T-cell (primary cell): ENCODE measurements at regions not wholly inside any gene's neighbourhood (a gene's known extent, or its start where the extent isn't known, plus 50 kb on each side); places are given as distances from the start of the nearest gene placed in this dataset.

Experiments used
- ATAC-seq, 4 experiments: fragments of 200-7000 bp in 3 of 4; fragments of 150-1000 bp in 1 of 4; cut with Tn5 transposase; replicated peaks in 1 of 4; 1 replicate in 3 of 4; 2 replicates in 1 of 4; pipeline ENCODE4 v1.10.0; 2021; ENCODE audit warnings: moderate library complexity in 3 of 4, mild to moderate bottlenecking in 2 of 4, moderate number of reproducible peaks in 1 of 4
- CTCF ChIA-PET, 2 donors: fragments of 300-600 bp; sonication (Branson Sonifier 250); formaldehyde crosslinking; loops; one replicate each; lab custom pipeline; 2022; ENCODE audit warnings: antibody characterized with exemption in 2 of 2; lab: Charles Lee
- POLR2A ChIA-PET, 2 donors: fragments of 300-600 bp; sonication (Branson Sonifier 250); formaldehyde crosslinking; loops; one replicate each; lab custom pipeline; 2022; ENCODE audit warnings: antibody characterized with exemption in 2 of 2; lab: Charles Lee
- DNase-seq, 35 experiments: peaks; one replicate each; pipeline versions ENCODE4 v3.0.0 to v3.0.0-alpha.2; 2013 to 2023
- H3K27ac ChIP-seq: one replicate; pipeline ENCODE4 v1.5.1; 2013; ENCODE audit warnings: low read length
- H3K27me3 ChIP-seq, 2 experiments: replicated peaks in 1 of 2; 1 replicate in 1 of 2; 2 replicates in 1 of 2; pipeline versions ENCODE4 v1.6.1 to v1.7.0; 2013; ENCODE audit warnings: low read length in 1 of 2, mixed read lengths in 1 of 2; ENCODE audit not compliant: control insufficient read depth in 2 of 2, insufficient read depth in 2 of 2; ENCODE audit errors: extremely low read depth in 1 of 2
- H3K36me3 ChIP-seq, 2 donors: 1 replicate in 1 of 2; 2 replicates in 1 of 2; pipeline versions ENCODE4 v1.6.1 to v1.7.0; 2013; ENCODE audit warnings: low read length in 1 of 2; ENCODE audit not compliant: control insufficient read depth in 2 of 2, insufficient read depth in 1 of 2; ENCODE audit errors: extremely low read depth in 1 of 2
- H3K4me1 ChIP-seq, 2 experiments: 1 replicate in 1 of 2; 2 replicates in 1 of 2; pipeline versions ENCODE4 v1.6.1 to v1.7.0; 2013; ENCODE audit warnings: low read length in 2 of 2, mixed read lengths in 1 of 2; ENCODE audit not compliant: insufficient read depth in 2 of 2, control insufficient read depth in 1 of 2; ENCODE audit errors: extremely low read depth in 1 of 2
- H3K4me3 ChIP-seq, 2 donors: 1 replicate in 1 of 2; 2 replicates in 1 of 2; pipeline versions ENCODE4 v1.5.1 to v1.7.0; 2013; ENCODE audit warnings: mild to moderate bottlenecking in 2 of 2, low read length in 1 of 2, moderate library complexity in 1 of 2; ENCODE audit not compliant: control insufficient read depth in 1 of 2; ENCODE audit errors: extremely low read depth in 1 of 2
- H3K9me3 ChIP-seq: 2 replicates; pipeline ENCODE4 v1.7.0; 2013
- H3K27ac Mint-ChIP-seq, 2 donors: one replicate each; pipeline ENCODE4 v1.8.0; 2020 to 2021; ENCODE audit warnings: mild to moderate bottlenecking in 2 of 2, mixed read lengths in 2 of 2
- H3K27me3 Mint-ChIP-seq, 2 donors: one replicate each; pipeline ENCODE4 v1.8.0; 2021 to 2022; ENCODE audit warnings: mixed read lengths in 2 of 2
- H3K36me3 Mint-ChIP-seq: one replicate; pipeline ENCODE4 v1.8.0; 2021; ENCODE audit warnings: mixed read lengths
- H3K4me1 Mint-ChIP-seq, 3 donors: one replicate each; pipeline ENCODE4 v1.8.0; 2020 to 2022; ENCODE audit warnings: mixed read lengths in 3 of 3, mild to moderate bottlenecking in 1 of 3
- H3K4me3 Mint-ChIP-seq, 3 donors: one replicate each; pipeline ENCODE4 v1.8.0; 2020 to 2022; ENCODE audit warnings: mild to moderate bottlenecking in 3 of 3, mixed read lengths in 3 of 3, moderate library complexity in 3 of 3
- H3K9me3 Mint-ChIP-seq, 3 donors: one replicate each; pipeline ENCODE4 v1.8.0; 2020 to 2022; ENCODE audit warnings: mixed read lengths in 3 of 3
- WGBS: methylation state at CpG from one replicate; pipeline ENCODE4 v1.1.5; 2013; ENCODE audit warnings: missing lambda C conversion rate; ENCODE audit not compliant: insufficient coverage; 5-methylcytosine and 5-hydroxymethylcytosine counted together

GRCh38 chr6:100166956-100167355, 172.9 kb upstream of the MCHR2 start:
- H3K27me3 ChIP-seq, result peaks cover 0 to 5% of the 10 kb centered on the region in 2 experiments

DNA sequence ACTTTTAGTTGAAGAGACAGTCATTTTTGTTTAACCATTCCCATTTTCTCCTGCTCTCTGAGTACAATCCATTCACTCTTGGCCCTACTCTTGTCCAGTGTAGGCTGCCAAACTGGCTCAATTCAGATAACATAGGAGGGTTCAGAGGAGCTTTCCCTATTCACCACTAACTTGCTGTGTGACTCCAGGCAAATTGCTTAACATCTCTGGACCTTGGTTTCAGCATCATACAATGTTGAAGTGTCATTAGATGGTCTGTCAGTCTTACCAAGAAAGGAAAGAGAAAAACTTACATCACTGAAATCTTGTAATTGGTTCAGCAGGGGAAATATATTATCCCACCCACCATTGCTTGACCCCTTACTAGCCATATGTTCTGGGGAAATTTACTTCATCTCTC, 171.4 kb upstream of the MCHR2 start:
- Histone ChIP-seq H3K27me3 (peaks cover 0 to 5% of the 10 kb centered on the region in 2 experiments), H3K36me3 (no peaks in the 10 kb centered on the region), H3K4me3 (no peak overlapping the region), H3K27ac (no peak overlapping the region), H3K9me3 (no peaks in the 10 kb centered on the region), H3K4me1 (no peaks in the 10 kb centered on the region)
- DNase-seq (no peak), ATAC-seq (no peak)
- CTCF ChIA-PET, result no interaction called here
- no peaks in the 10 kb centered on the region for H3K36me3 Mint-ChIP-seq
- peaks cover under 1 to 7% of the 10 kb centered on the region in 2 donors for H3K27me3 Mint-ChIP-seq
- no peak overlapping the region for H3K27ac Mint-ChIP-seq
- H3K9me3 Mint-ChIP-seq, result no peaks in the 10 kb centered on the region
- H3K4me3 Mint-ChIP-seq, result no peak overlapping the region
- POLR2A ChIA-PET, result no interaction called here
- no peaks in the 10 kb centered on the region for H3K4me1 Mint-ChIP-seq

More at GRCh38 chr6:100166956-100167355, 172.9 kb upstream of the MCHR2 start:
- no peak for DNase-seq
- ChIA-PET CTCF (no interaction called here), POLR2A (no interaction called here)
- no peak for ATAC-seq
- Mint-ChIP-seq H3K27ac (no peak overlapping the region), H3K4me1 (no peaks in the 10 kb centered on the region), H3K4me3 (no peak overlapping the region), H3K36me3 (no peaks in the 10 kb centered on the region), H3K27me3 (peaks cover 0 to 4% of the 10 kb centered on the region in 2 donors), H3K9me3 (no peaks in the 10 kb centered on the region)
- H3K36me3 ChIP-seq, result no peaks in the 10 kb centered on the region
- no peaks in the 10 kb centered on the region for H3K4me1 ChIP-seq
- no peak overlapping the region for H3K4me3 ChIP-seq
- no peaks in the 10 kb centered on the region for H3K9me3 ChIP-seq
- WGBS, result no CpG with 5 or more reads among the region's 2 CpGs
- no peak overlapping the region for H3K27ac ChIP-seq

DNA sequence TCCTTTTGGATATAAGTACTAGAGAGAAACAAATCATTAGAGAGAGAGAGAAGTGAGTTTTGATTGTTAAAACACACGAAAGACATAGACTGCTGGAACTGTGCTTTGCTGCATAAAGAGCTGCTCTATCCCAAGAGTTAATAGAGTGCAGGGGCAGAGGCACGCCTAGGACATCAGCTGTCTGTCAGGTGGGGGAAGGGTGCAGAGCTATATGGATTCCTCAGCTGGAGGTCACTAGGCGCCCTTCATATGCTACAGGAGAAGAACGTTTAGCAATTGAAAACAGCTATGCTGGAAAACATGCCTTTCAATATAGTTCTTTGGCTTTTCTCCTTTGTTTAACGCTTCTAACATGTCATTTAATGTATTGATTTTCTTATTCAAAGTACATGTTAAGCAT, 169.0 kb upstream of the MCHR2 start:
- no peaks in the 10 kb centered on the region for H3K9me3 ChIP-seq
- Mint-ChIP-seq H3K27ac (no peak overlapping the region), H3K9me3 (peaks cover 0 to 3% (median 0%) of the 10 kb centered on the region in 3 donors), H3K4me3 (no peak overlapping the region), H3K4me1 (no peaks in the 10 kb centered on the region), H3K27me3 (peaks cover 1 to 4% of the 10 kb centered on the region in 2 donors), H3K36me3 (no peaks in the 10 kb centered on the region)
- no peaks in the 10 kb centered on the region for H3K36me3 ChIP-seq
- no peaks in the 10 kb centered on the region for H3K4me1 ChIP-seq
- DNase-seq (no peak), ATAC-seq (no peak)
- ChIA-PET POLR2A (no interaction called here), CTCF (no interaction called here)
- no peak overlapping the region for H3K4me3 ChIP-seq
- 40% methylated on average over 2 of the region's 5 CpGs for WGBS
- peaks cover 0 to 1% of the 10 kb centered on the region in 2 experiments for H3K27me3 ChIP-seq
- no peak overlapping the region for H3K27ac ChIP-seq

- peaks cover 1 to 7% of the 10 kb centered on the region in 2 donors for H3K27me3 Mint-ChIP-seq
These were observed 167.9 kb upstream of the MCHR2 start for GRCh38 chr6:100161782-100162365.

DNA sequence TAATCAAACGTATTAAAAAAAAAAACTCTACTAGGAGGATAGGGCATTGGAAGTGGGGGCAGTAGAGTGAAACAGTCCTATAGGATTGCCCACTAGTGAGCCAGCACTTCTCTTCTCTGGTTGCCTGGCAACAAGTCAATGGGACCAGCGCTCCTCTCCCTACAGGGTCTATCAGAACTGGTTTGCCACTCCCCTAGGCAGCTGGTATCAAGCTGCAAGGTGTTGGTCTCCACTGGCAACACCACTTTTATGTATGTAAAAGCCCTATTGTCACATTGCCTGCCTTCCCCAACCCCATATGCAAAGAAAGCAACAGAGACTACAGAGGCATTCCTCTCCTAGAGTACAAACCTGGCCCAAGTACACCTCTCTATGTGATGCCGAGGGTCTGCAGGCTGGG, 166.9 kb upstream of the MCHR2 start:
- Mint-ChIP-seq H3K27ac (no peak overlapping the region), H3K4me1 (no peaks in the 10 kb centered on the region), H3K36me3 (no peaks in the 10 kb centered on the region), H3K27me3 (peaks cover 1 to 10% of the 10 kb centered on the region in 2 donors), H3K9me3 (peaks cover 0 to 7% (median 0%) of the 10 kb centered on the region in 3 donors), H3K4me3 (no peak overlapping the region)
- Histone ChIP-seq H3K27me3 (no peaks in the 10 kb centered on the region), H3K4me3 (no peak overlapping the region), H3K9me3 (no peaks in the 10 kb centered on the region), H3K27ac (no peak overlapping the region), H3K4me1 (no peaks in the 10 kb centered on the region), H3K36me3 (no peaks in the 10 kb centered on the region)
- ATAC-seq, result no peak
- CTCF ChIA-PET, result no interaction called here
- POLR2A ChIA-PET, result no interaction called here
- no CpG with 5 or more reads among the region's 3 CpGs for WGBS
- no peak for DNase-seq

More at GRCh38 chr6:100161782-100162365, 167.9 kb upstream of the MCHR2 start:
- H3K4me1 Mint-ChIP-seq, result no peaks in the 10 kb centered on the region
- Histone ChIP-seq H3K36me3 (no peaks in the 10 kb centered on the region), H3K4me3 (no peak overlapping the region), H3K9me3 (no peaks in the 10 kb centered on the region), H3K27me3 (no peaks in the 10 kb centered on the region), H3K4me1 (no peaks in the 10 kb centered on the region), H3K27ac (no peak overlapping the region)
- H3K9me3 Mint-ChIP-seq, result peaks cover 0 to 6% (median 0%) of the 10 kb centered on the region in 3 donors
- DNase-seq (no peak), ATAC-seq (no peak)
- CTCF ChIA-PET, result no interaction called here
- H3K4me3 Mint-ChIP-seq, result no peak overlapping the region
- POLR2A ChIA-PET, result no interaction called here
- H3K27ac Mint-ChIP-seq, result no peak overlapping the region
- H3K36me3 Mint-ChIP-seq, result no peaks in the 10 kb centered on the region
- WGBS, result 60% methylated on average over 1 of the region's 2 CpGs

GRCh38 chr6:100155141-100155540, 161.1 kb upstream of the MCHR2 start:
- no peaks in the 10 kb centered on the region for H3K4me1 Mint-ChIP-seq
- no CpG with 5 or more reads among the region's 2 CpGs for WGBS

More at GRCh38 chr6:100155141-100155540, 161.1 kb upstream of the MCHR2 start:
- no peak overlapping the region for H3K4me3 Mint-ChIP-seq
- H3K36me3 Mint-ChIP-seq, result no peaks in the 10 kb centered on the region
- H3K27ac Mint-ChIP-seq, result no peak overlapping the region
- POLR2A ChIA-PET, result no interaction called here
- DNase-seq (no peak), ATAC-seq (no peak)
- no peaks in the 10 kb centered on the region for H3K27me3 ChIP-seq
- no peaks in the 10 kb centered on the region for H3K4me1 ChIP-seq
- no peaks in the 10 kb centered on the region for H3K36me3 ChIP-seq
- CTCF ChIA-PET, result no interaction called here
- H3K9me3 Mint-ChIP-seq, result peaks cover 0 to 7% (median 0%) of the 10 kb centered on the region in 3 donors
- no peak overlapping the region for H3K4me3 ChIP-seq
- no peaks in the 10 kb centered on the region for H3K9me3 ChIP-seq
- peaks cover 0 to 6% of the 10 kb centered on the region in 2 donors for H3K27me3 Mint-ChIP-seq
- no peak overlapping the region for H3K27ac ChIP-seq
